GM18951 (cell line): ENCODE measurements at regions not wholly inside any gene's neighbourhood (a gene's known extent, or its start where the extent isn't known, plus 50 kb on each side); places are given as distances from the start of the nearest gene placed in this dataset.

Experiments used
- POLR2A ChIP-seq: IDR thresholded peaks from 4 replicates; pipeline ENCODE4 v1.6.1; 2011; ENCODE audit warnings: mild to moderate bottlenecking; ENCODE audit not compliant: insufficient read length, insufficient read depth; ENCODE audit errors: extremely low read depth
- in situ Hi-C: fragments of 300-500 bp; cut with MboI; formaldehyde crosslinking; loops from one replicate; pipeline ENCODE4 v1.12.0; 2022; ENCODE audit warnings: low sequenced_read_pairs, mixed read lengths, inconsistent platforms; ENCODE audit not compliant: unreplicated experiment

- TF ChIP-seq POLR2A: no peak
- in situ Hi-C loops: loop anchor here (25.0 kb wide), 1 partner anchor 792 kb away; no protein-coding TSS in a partner anchor
Measured at GRCh38 chr10:90579602-90580242, 278.1 kb downstream of the HTR7 start.

- TF ChIP-seq POLR2A: no peak
- in situ Hi-C loops: loop anchor here (25.0 kb wide), 1 partner anchor 796 kb away; no protein-coding TSS in a partner anchor
Measured at GRCh38 chr10:90583416-90583815, 274.4 kb downstream of the HTR7 start.

- in situ Hi-C loops: loop anchor here (25.0 kb wide), 1 partner anchor 800 kb away; no protein-coding TSS in a partner anchor
Measured at GRCh38 chr10:90587081-90587491, 270.8 kb downstream of the HTR7 start.

GRCh38 chr10:90587561-90587960 lies 270.3 kb downstream of the HTR7 start:
- no peak for TF ChIP-seq POLR2A
- in situ Hi-C loops: loop anchor here (25.0 kb wide), 1 partner anchor 800 kb away; no protein-coding TSS in a partner anchor

More at GRCh38 chr10:90587081-90587491, 270.8 kb downstream of the HTR7 start:
- no peak for TF ChIP-seq POLR2A

- no peak for TF ChIP-seq POLR2A
- in situ Hi-C loops: loop anchor here (25.0 kb wide), 1 partner anchor 801 kb away; no protein-coding TSS in a partner anchor
Measured at GRCh38 chr10:90588222-90588621, 269.6 kb downstream of the HTR7 start.

GRCh38 chr10:90589825-90590224 lies 268.0 kb downstream of the HTR7 start:
- TF ChIP-seq POLR2A: no peak
- in situ Hi-C loops: loop anchor here (25.0 kb wide), 1 partner anchor 803 kb away; no protein-coding TSS in a partner anchor

GRCh38 chr10:90591629-90592028 lies 266.2 kb downstream of the HTR7 start:
- in situ Hi-C loops: loop anchor here (25.0 kb wide), 1 partner anchor 804 kb away; no protein-coding TSS in a partner anchor
- no peak for TF ChIP-seq POLR2A

GRCh38 chr10:90592638-90593302 lies 265.1 kb downstream of the HTR7 start:
- no peak for TF ChIP-seq POLR2A
- in situ Hi-C loops: loop anchor here (25.0 kb wide), 1 partner anchor 805 kb away; no protein-coding TSS in a partner anchor

GRCh38 chr10:90598513-90598912 lies 259.3 kb downstream of the HTR7 start:
- in situ Hi-C loops: loop anchor here (25.0 kb wide), 1 partner anchor 811 kb away; no protein-coding TSS in a partner anchor
- TF ChIP-seq POLR2A: no peak

- in situ Hi-C loops: no loop called here
- no peak for TF ChIP-seq POLR2A
Measured at GRCh38 chr10:90602862-90603610, 254.8 kb downstream of the HTR7 start.

GRCh38 chr10:90604636-90605035 lies 253.2 kb downstream of the HTR7 start:
- in situ Hi-C loops: no loop called here
- TF ChIP-seq POLR2A: no peak

GRCh38 chr10:90605506-90605905 lies 252.3 kb downstream of the HTR7 start:
- in situ Hi-C loops: no loop called here
- no peak for TF ChIP-seq POLR2A

GRCh38 chr10:90612276-90612675 lies 245.6 kb downstream of the HTR7 start:
- TF ChIP-seq POLR2A: no peak
- in situ Hi-C loops: no loop called here
